HEK293 (cell line): ENCODE measurements at regions not wholly inside any gene's neighbourhood (a gene's known extent, or its start where the extent isn't known, plus 50 kb on each side); places are given as distances from the start of the nearest gene placed in this dataset.

Experiments
- CTCF ChIA-PET: fragments of 350-600 bp; formaldehyde crosslinking; extraction: SDS; loops from one replicate; lab custom pipeline; 2021; ENCODE audit warnings: antibody characterized with exemption; lab: Yijun Ruan, JAX
- POLR2A ChIA-PET: fragments of 300-600 bp; formaldehyde crosslinking; extraction: SDS; loops from one replicate; lab custom pipeline; 2020; ENCODE audit warnings: antibody characterized with exemption, inconsistent platforms; lab: Yijun Ruan, JAX
- H3K27ac ChIP-seq: fragments of 200-500 bp; sonication (Bioruptor generic); 2 replicates; pipeline ENCODE4 v1.5.1; 2014; ENCODE audit warnings: low read depth, low read length, control low read depth, inconsistent platforms; ENCODE audit errors: extremely low read depth
- H3K36me3 ChIP-seq, 2 experiments: fragments of 200-500 bp in 1 of 2; sonication (Bioruptor generic) in 1 of 2; 1 replicate in 1 of 2; 2 replicates in 1 of 2; pipeline ENCODE4 v1.5.1; 2014 to 2017; ENCODE audit warnings: inconsistent platforms in 2 of 2, low read length in 2 of 2; ENCODE audit not compliant: control insufficient read depth in 2 of 2, insufficient read depth in 1 of 2
- H3K4me1 ChIP-seq: fragments of 200-500 bp; sonication (Bioruptor generic); 2 replicates; pipeline ENCODE4 v1.5.1; 2014; ENCODE audit warnings: mild to moderate bottlenecking, low read length, inconsistent platforms; ENCODE audit not compliant: control insufficient read depth, insufficient read depth
- H3K4me3 ChIP-seq: 2 replicates; pipeline ENCODE4 v1.5.1; 2011; ENCODE audit warnings: low read depth, mild to moderate bottlenecking, control low read depth, low read length, moderate library complexity
- H3K9me3 ChIP-seq: fragments of 200-500 bp; sonication (Bioruptor generic); 2 replicates; pipeline ENCODE4 v1.5.1; 2014; ENCODE audit warnings: low read depth, low read length, inconsistent platforms; ENCODE audit not compliant: control insufficient read depth, insufficient read depth
- AEBP2 ChIP-seq: fragments of 450-650 bp; formaldehyde crosslinking; IDR thresholded peaks from 2 replicates; pipeline ENCODE4 v1.5.1; 2016; ENCODE audit warnings: missing biosample characterization, missing genetic modification characterization, borderline replicate concordance
- ATF2 ChIP-seq: fragments of 450-650 bp; formaldehyde crosslinking; IDR thresholded peaks from 2 replicates; pipeline ENCODE4 v1.5.1; 2016; ENCODE audit warnings: missing biosample characterization, missing genetic modification characterization, low read depth
- EGR2 ChIP-seq: fragments of 450-650 bp; formaldehyde crosslinking; IDR thresholded peaks from 2 replicates; pipeline ENCODE4 v1.5.1; 2016; ENCODE audit warnings: low read depth, missing biosample characterization, missing genetic modification characterization
- ELK4 ChIP-seq: IDR thresholded peaks from 2 replicates; pipeline ENCODE4 v1.6.1; 2011; ENCODE audit warnings: mild to moderate bottlenecking, low read depth, low read length, borderline replicate concordance
- HOXC10 ChIP-seq: sonication (generic); formaldehyde crosslinking; IDR thresholded peaks from 2 replicates; pipeline ENCODE4 v1.8.1; 2023; ENCODE audit warnings: mild to moderate bottlenecking, missing genetic modification reagents
- INSM2 ChIP-seq: fragments of 450-650 bp; formaldehyde crosslinking; IDR thresholded peaks from 2 replicates; pipeline ENCODE4 v1.5.1; 2016; ENCODE audit warnings: missing biosample characterization, missing genetic modification characterization
- KLF16 ChIP-seq: fragments of 450-650 bp; formaldehyde crosslinking; IDR thresholded peaks from 2 replicates; pipeline ENCODE4 v1.5.1; 2017; ENCODE audit warnings: missing biosample characterization, missing genetic modification characterization
- MEIS1 ChIP-seq: sonication (generic); formaldehyde crosslinking; IDR thresholded peaks from 2 replicates; pipeline ENCODE4 v1.8.1; 2022; ENCODE audit warnings: missing genetic modification reagents, mild to moderate bottlenecking, borderline replicate concordance
- ZBTB21 ChIP-seq: fragments of 450-650 bp; formaldehyde crosslinking; IDR thresholded peaks from 2 replicates; pipeline ENCODE4 v1.5.1; 2017; ENCODE audit warnings: missing biosample characterization, missing genetic modification characterization
- ZNF121 ChIP-seq: fragments of 450-650 bp; formaldehyde crosslinking; IDR thresholded peaks from 2 replicates; pipeline ENCODE4 v1.5.1; 2016; ENCODE audit warnings: missing biosample characterization, missing genetic modification characterization
- ZNF133 ChIP-seq: fragments of 450-650 bp; formaldehyde crosslinking; IDR thresholded peaks from 2 replicates; pipeline ENCODE4 v1.5.1; 2016; ENCODE audit warnings: missing biosample characterization, missing genetic modification characterization
- ZNF146 ChIP-seq: fragments of 450-650 bp; formaldehyde crosslinking; IDR thresholded peaks from 2 replicates; pipeline ENCODE4 v1.5.1; 2016; ENCODE audit warnings: missing biosample characterization, missing genetic modification characterization
- ZNF155 ChIP-seq: fragments of 450-650 bp; formaldehyde crosslinking; IDR thresholded peaks from 2 replicates; pipeline ENCODE4 v1.5.1; 2016; ENCODE audit warnings: missing biosample characterization, missing genetic modification characterization
- ZNF221 ChIP-seq: fragments of 450-650 bp; formaldehyde crosslinking; IDR thresholded peaks from 2 replicates; pipeline ENCODE4 v1.5.1; 2017; ENCODE audit warnings: missing biosample characterization, missing genetic modification characterization, borderline replicate concordance
- ZNF223 ChIP-seq: fragments of 450-650 bp; formaldehyde crosslinking; IDR thresholded peaks from 2 replicates; pipeline ENCODE4 v1.5.1; 2016; ENCODE audit warnings: missing biosample characterization, missing genetic modification characterization
- ZNF266 ChIP-seq: fragments of 450-650 bp; formaldehyde crosslinking; IDR thresholded peaks from 2 replicates; pipeline ENCODE4 v1.5.1; 2016; ENCODE audit warnings: missing biosample characterization, missing genetic modification characterization, low read depth
- ZNF354C ChIP-seq: fragments of 450-650 bp; formaldehyde crosslinking; IDR thresholded peaks from 2 replicates; pipeline ENCODE4 v1.5.1; 2016; ENCODE audit warnings: missing biosample characterization, missing genetic modification characterization, low read depth, borderline replicate concordance
- ZNF37A ChIP-seq: fragments of 450-650 bp; IDR thresholded peaks from 2 replicates; pipeline ENCODE4 v1.5.1; 2018; ENCODE audit warnings: missing biosample characterization, missing genetic modification characterization
- ZNF501 ChIP-seq: fragments of 450-650 bp; formaldehyde crosslinking; IDR thresholded peaks from 2 replicates; pipeline ENCODE4 v1.5.1; 2016; ENCODE audit warnings: missing biosample characterization, missing genetic modification characterization
- ZNF521 ChIP-seq: fragments of 450-650 bp; formaldehyde crosslinking; IDR thresholded peaks from 2 replicates; pipeline ENCODE4 v1.5.1; 2017; ENCODE audit warnings: missing biosample characterization, mild to moderate bottlenecking, missing genetic modification characterization
- ZNF629 ChIP-seq: fragments of 450-650 bp; formaldehyde crosslinking; IDR thresholded peaks from 2 replicates; pipeline ENCODE4 v1.5.1; 2017; ENCODE audit warnings: missing biosample characterization, missing genetic modification characterization
- ZNF664 ChIP-seq: fragments of 450-650 bp; formaldehyde crosslinking; IDR thresholded peaks from 2 replicates; pipeline ENCODE4 v1.5.1; 2016; ENCODE audit warnings: missing biosample characterization, missing genetic modification characterization
- ZNF701 ChIP-seq: fragments of 450-650 bp; formaldehyde crosslinking; IDR thresholded peaks from 2 replicates; pipeline ENCODE4 v1.5.1; 2016; ENCODE audit warnings: missing biosample characterization, missing genetic modification characterization
- ZNF707 ChIP-seq: fragments of 450-650 bp; formaldehyde crosslinking; IDR thresholded peaks from 2 replicates; pipeline ENCODE4 v1.5.1; 2016; ENCODE audit warnings: missing biosample characterization, missing genetic modification characterization
- ZNF776 ChIP-seq: fragments of 450-650 bp; formaldehyde crosslinking; IDR thresholded peaks from 2 replicates; pipeline ENCODE4 v1.5.0; 2017; ENCODE audit warnings: missing biosample characterization, missing genetic modification characterization, borderline replicate concordance
- ZSCAN18 ChIP-seq: fragments of 450-650 bp; formaldehyde crosslinking; IDR thresholded peaks from 2 replicates; pipeline ENCODE4 v1.5.1; 2016; ENCODE audit warnings: missing biosample characterization, missing genetic modification characterization
- ZSCAN23 ChIP-seq: fragments of 450-650 bp; formaldehyde crosslinking; IDR thresholded peaks from 2 replicates; pipeline ENCODE4 v1.5.1; 2016; ENCODE audit warnings: missing biosample characterization, missing genetic modification characterization
- ZSCAN5A ChIP-seq: fragments of 450-650 bp; formaldehyde crosslinking; IDR thresholded peaks from 2 replicates; pipeline ENCODE4 v1.5.1; 2016; ENCODE audit warnings: missing biosample characterization, missing genetic modification characterization
- ZXDB ChIP-seq: fragments of 450-650 bp; formaldehyde crosslinking; IDR thresholded peaks from 2 replicates; pipeline ENCODE4 v1.5.1; 2016; ENCODE audit warnings: missing biosample characterization, missing genetic modification characterization

GRCh38 chr16:85364323-85365040 lies 248.6 kb upstream of the GSE1 start:
- TF ChIP-seq ZNF155 (tag by site-specific recombination) (no peak), EGR2 (tag by site-specific recombination) (no peak), ZNF133 (tag by site-specific recombination) (no peak), ELK4 (no peak), ZNF501 (tag by site-specific recombination) (no peak), ZNF776 (tag by site-specific recombination) (no peak), ZNF701 (tag by site-specific recombination) (no peak), ZSCAN23 (tag by site-specific recombination) (no peak), ZXDB (tag by site-specific recombination) (no peak), KLF16 (tag by site-specific recombination) (no peak), ZNF354C (tag by site-specific recombination) (no peak), ZNF266 (tag by site-specific recombination) (no peak), ZNF707 (tag by site-specific recombination) (no peak), INSM2 (tag by site-specific recombination) (no peak), ZSCAN18 (tag by site-specific recombination) (no peak), ZNF223 (tag by site-specific recombination) (no peak), ZSCAN5A (no peak), ZNF121 (no peak), ZNF629 (tag by site-specific recombination) (no peak), ZNF37A (tag by site-specific recombination) (no peak)
- TF ChIP-seq, all 188 proteins: peak for 0

GRCh38 chr16:85365120-85365519 lies 248.0 kb upstream of the GSE1 start:
- ChIA-PET POLR2A (no interaction called here), CTCF (interaction anchor here (0.8 to 1.2 kb wide), 3 partner anchors 25 to 251 kb away, joined by 3 read pairs; no protein-coding TSS in a partner anchor)
- Histone ChIP-seq H3K27ac (no peak overlapping the region), H3K9me3 (no peaks in the 10 kb centered on the region), H3K36me3 (no peaks in the 10 kb centered on the region), H3K4me1 (no peaks in the 10 kb centered on the region), H3K4me3 (no peak overlapping the region)
- TF ChIP-seq ZBTB21 (tag by site-specific recombination): no peak
- no peak for TF ChIP-seq ZNF146
- TF ChIP-seq ZNF664: no peak
- TF ChIP-seq ATF2 (tag by site-specific recombination): no peak
- no peak for TF ChIP-seq ZNF521
- TF ChIP-seq MEIS1 (CRISPR knock-in tag): no peak
- TF ChIP-seq AEBP2 (tag by site-specific recombination): no peak
- no peak for TF ChIP-seq ZNF221
- no peak for TF ChIP-seq HOXC10 (CRISPR knock-in tag)

More at GRCh38 chr16:85364323-85365040, 248.6 kb upstream of the GSE1 start:
- Histone ChIP-seq H3K9me3 (no peaks in the 10 kb centered on the region), H3K27ac (no peak overlapping the region), H3K4me1 (no peaks in the 10 kb centered on the region), H3K4me3 (no peak overlapping the region), H3K36me3 (no peaks in the 10 kb centered on the region)
- ChIA-PET CTCF (interaction anchor here (0.8 kb wide), 1 partner anchor 26 kb away, joined by 3 read pairs; no protein-coding TSS in a partner anchor), POLR2A (no interaction called here)
